ENCODE measurements at regions not wholly inside any gene's neighbourhood (a gene's known extent, or its start where the extent isn't known, plus 50 kb on each side); places are given as distances from the start of the nearest gene placed in this dataset.

- TF ChIP-seq ELF4 (CRISPR knock-in tag; IDR thresholded peaks at IDR 0.05) (no peak), NFIC (IDR thresholded peaks at IDR 0.05) (peak; percentile 24; the same call in 1 of the 2 replicates)
- H3K4me3 ChIP-seq, result no peak overlapping the region
- H3K36me3 ChIP-seq (ENCODE audit: control insufficient read depth, insufficient read depth, low read length), result no peaks in the 10 kb centered on the region
- in situ Hi-C loops (cut with MboI) (no loop called here), intact Hi-C loops (cut with micrococcal nuclease) (no loop called here)
- H3K27me3 ChIP-seq (ENCODE audit: control insufficient read depth in 2 of 2, insufficient read depth in 2 of 2, low read length in 2 of 2), result peaks cover 35 to 46% of the 10 kb centered on the region in 2 experiments
- BruUV-seq (replicated peaks), result no TSS peak
- no peaks in the 10 kb centered on the region for H4K20me1 ChIP-seq (replicated peaks; ENCODE audit: control insufficient read depth, insufficient read depth, low read length)
- 1% methylated on average over 10 of the region's 11 CpGs for WGBS (ENCODE audit: insufficient coverage, low coverage, missing lambda C conversion rate)
- H3K79me2 ChIP-seq (ENCODE audit: control insufficient read depth, insufficient read depth, low read length), result no peaks in the 10 kb centered on the region
- no peak overlapping the region for H3K4me2 ChIP-seq (ENCODE audit: insufficient read depth, low read length)
- POLR2A ChIA-PET, result no interaction called here
- CTCF ChIA-PET (ENCODE audit: low intra/inter-chr PET ratio), result no interaction called here
- no peak overlapping the region for H2AFZ ChIP-seq (ENCODE audit: low read depth, low read length)
- no peak for ATAC-seq
- no peak for DNase-seq (ENCODE audit: extremely low read depth in 1 of 4, low spot score in 3 of 4)
- H3K4me1 ChIP-seq (replicated peaks in 1 of 2; ENCODE audit: control insufficient read depth in 2 of 2, insufficient read depth in 2 of 2, low read length in 2 of 2), result no peaks in the 10 kb centered on the region
- no peak for FAIRE-seq
- H3K27ac ChIP-seq (ENCODE audit: extremely low read depth, low read depth, low read length), result no peak overlapping the region
- H3K9me1 ChIP-seq (ENCODE audit: control insufficient read depth, insufficient read depth, low read length), result no peaks in the 10 kb centered on the region
- H3K9me3 ChIP-seq (replicated peaks; ENCODE audit: control insufficient read depth, insufficient read depth, low read depth, low read length), result no peaks in the 10 kb centered on the region
- H3K9ac ChIP-seq (ENCODE audit: insufficient read depth in 1 of 2, low read depth in 2 of 2, low read length in 2 of 2), result no peak overlapping the region
These were observed 77.6 kb upstream of the FYN start for GRCh38 chr6:111950661-111951496.

GRCh38 chr6:111951497-111952085 lies 78.3 kb upstream of the FYN start:
- Histone ChIP-seq H3K27me3 (ENCODE audit: control insufficient read depth in 2 of 2, insufficient read depth in 2 of 2, low read length in 2 of 2) (peaks cover 37 to 49% of the 10 kb centered on the region in 2 experiments), H3K4me2 (ENCODE audit: insufficient read depth, low read length) (no peak overlapping the region), H3K79me2 (ENCODE audit: control insufficient read depth, insufficient read depth, low read length) (no peaks in the 10 kb centered on the region), H3K9me3 (replicated peaks; ENCODE audit: control insufficient read depth, insufficient read depth, low read depth, low read length) (no peaks in the 10 kb centered on the region), H4K20me1 (replicated peaks; ENCODE audit: control insufficient read depth, insufficient read depth, low read length) (no peaks in the 10 kb centered on the region), H3K9ac (ENCODE audit: insufficient read depth in 1 of 2, low read depth in 2 of 2, low read length in 2 of 2) (no peak overlapping the region), H3K9me1 (ENCODE audit: control insufficient read depth, insufficient read depth, low read length) (no peaks in the 10 kb centered on the region), H3K27ac (ENCODE audit: extremely low read depth, low read depth, low read length) (no peak overlapping the region), H3K4me1 (replicated peaks in 1 of 2; ENCODE audit: control insufficient read depth in 2 of 2, insufficient read depth in 2 of 2, low read length in 2 of 2) (no peaks in the 10 kb centered on the region), H3K36me3 (ENCODE audit: control insufficient read depth, insufficient read depth, low read length) (no peaks in the 10 kb centered on the region), H3K4me3 (no peak overlapping the region), H2AFZ (ENCODE audit: low read depth, low read length) (no peak overlapping the region)
- intact Hi-C loops (cut with micrococcal nuclease) (no loop called here), in situ Hi-C loops (cut with MboI) (no loop called here)
- POLR2A ChIA-PET, result no interaction called here
- 0% methylated on average over 7 of the region's 7 CpGs for WGBS (ENCODE audit: insufficient coverage, low coverage, missing lambda C conversion rate)
- CTCF ChIA-PET (ENCODE audit: low intra/inter-chr PET ratio), result no interaction called here
- FAIRE-seq (no peak), ATAC-seq (no peak), DNase-seq (ENCODE audit: extremely low read depth in 1 of 4, low spot score in 3 of 4) (no peak)
- BruUV-seq (replicated peaks), result no TSS peak
- no peak for TF ChIP-seq ZNF592 (IDR thresholded peaks at IDR 0.05)
- no peak for TF ChIP-seq GTF2F1 (IDR thresholded peaks at IDR 0.05; ENCODE audit: low read depth, low read length)
- TF ChIP-seq ZNF143 (CRISPR knock-in tag; IDR thresholded peaks at IDR 0.05), result no peak
- no peak for TF ChIP-seq MAX (CRISPR knock-in tag; IDR thresholded peaks at IDR 0.05)

Data from K562 (cell line).